Psoas muscle (tissue), 7 donors: ENCODE measurements at regions not wholly inside any gene's neighbourhood (a gene's known extent, or its start where the extent isn't known, plus 50 kb on each side); places are given as distances from the start of the nearest gene placed in this dataset.

Experiments used
- ATAC-seq, 4 donors: fragments of 200-7000 bp; cut with Tn5 transposase; one replicate each; pipeline ENCODE4 v1.9.1; 2020; ENCODE audit warnings: moderate library complexity in 3 of 4, mild to moderate bottlenecking in 2 of 4
- DNase-seq, 2 donors: peaks; one replicate each; pipeline ENCODE4 v3.0.0-alpha.2; 2020
- H3K27ac ChIP-seq: fragments of 200-600 bp; one replicate; pipeline ENCODE4 v1.8.0; 2022
- H3K27me3 ChIP-seq, 3 donors: fragments of 200-600 bp in 1 of 3; one replicate each; pipeline versions ENCODE4 v1.6.1 to v1.8.0; 2013 to 2022; ENCODE audit warnings: low read length in 2 of 3, mild to moderate bottlenecking in 2 of 3, moderate library complexity in 1 of 3; ENCODE audit not compliant: insufficient read depth in 3 of 3
- H3K36me3 ChIP-seq, 2 donors: fragments of 200-600 bp in 1 of 2; one replicate each; pipeline versions ENCODE4 v1.6.1 to v1.8.0; 2013 to 2022; ENCODE audit warnings: low read depth in 1 of 2, mild to moderate bottlenecking in 1 of 2, moderate library complexity in 1 of 2; ENCODE audit not compliant: insufficient read depth in 1 of 2
- H3K4me1 ChIP-seq: fragments of 200-600 bp; one replicate; pipeline ENCODE4 v1.8.0; 2022
- H3K4me3 ChIP-seq: fragments of 200-600 bp; one replicate; pipeline ENCODE4 v1.8.0; 2022; ENCODE audit warnings: mild to moderate bottlenecking
- H3K9me3 ChIP-seq: fragments of 200-600 bp; one replicate; pipeline ENCODE4 v1.8.0; 2022
- CTCF ChIP-seq: fragments of 200-600 bp; IDR thresholded peaks from one replicate; pipeline ENCODE4 v1.8.0; 2022; ENCODE audit warnings: antibody characterized with exemption
- WGBS, 3 donors: extraction: QIAGEN DNeasy Blood & Tissue Kit; methylation state at CpG; one replicate each; pipeline versions ENCODE4 v1.1.6 to v1.1.7; 2013; 5-methylcytosine and 5-hydroxymethylcytosine counted together
- intact Hi-C, 2 donors: fragments of 100-400 bp; cut with DNase I; formaldehyde crosslinking; loops; one replicate each; pipeline versions ENCODE4 v1.11.0 to v1.14.2; 2022
- donor health status: healthy with polysubstance abuse.
- donor health status: DM: no; HTN: no; CAD: no; lungs with moderate emphysema.
- donor health status: Bipolar disorder and iron deficiency.
- donor health status: healthy.
- donor health status: DM: yes; HTN: yes; CAD: no.
- donor health status: DM: no; HTN: no; CAD: no.
- donor health status: DM: yes; HTN: yes; CAD: no.

GRCh38 chr15:31537770-31538592 is 211.3 kb downstream of the KLF13 start:
- TF ChIP-seq CTCF, result no peak
- 62 to 74% (median 63%) methylated on average over 14 of the region's 14 CpGs for WGBS, 3 donors
- H3K4me1 ChIP-seq, result no peaks in the 10 kb centered on the region
- intact Hi-C loops, result no loop called here
- ATAC-seq, result no peak
- no peak overlapping the region for H3K27ac ChIP-seq
- H3K36me3 ChIP-seq, result no peaks in the 10 kb centered on the region
- no peaks in the 10 kb centered on the region for H3K9me3 ChIP-seq
- no peaks in the 10 kb centered on the region for H3K27me3 ChIP-seq
- peak in 1 of 2 donors; percentile 27 for DNase-seq
- H3K4me3 ChIP-seq, result no peak overlapping the region

GRCh38 chr15:31540633-31541032 is 214.0 kb downstream of the KLF13 start:
- Histone ChIP-seq H3K4me1 (no peaks in the 10 kb centered on the region), H3K27ac (no peak overlapping the region), H3K36me3 (no peaks in the 10 kb centered on the region), H3K9me3 (no peaks in the 10 kb centered on the region), H3K27me3 (no peaks in the 10 kb centered on the region), H3K4me3 (no peak overlapping the region)
- DNase-seq (no peak), ATAC-seq (no peak)
- intact Hi-C loops, result no loop called here
- TF ChIP-seq CTCF, result no peak
- 96 to 98% (median 97%) methylated on average over 2 of the region's 2 CpGs for WGBS, 3 donors

GRCh38 chr15:31544361-31544760 is 217.7 kb downstream of the KLF13 start:
- intact Hi-C loops, result no loop called here
- no peaks in the 10 kb centered on the region for H3K9me3 ChIP-seq
- DNase-seq (no peak), ATAC-seq (no peak)
- no peak overlapping the region for H3K27ac ChIP-seq
- no peak for TF ChIP-seq CTCF
- H3K36me3 ChIP-seq, result no peaks in the 10 kb centered on the region
- no peaks in the 10 kb centered on the region for H3K27me3 ChIP-seq
- H3K4me1 ChIP-seq, result no peaks in the 10 kb centered on the region
- H3K4me3 ChIP-seq, result no peak overlapping the region

- ATAC-seq, result no peak
- intact Hi-C loops, result no loop called here
- no peak for TF ChIP-seq CTCF
Observed at GRCh38 chr15:31545257-31545656, 218.6 kb downstream of the KLF13 start.

More at GRCh38 chr15:31545257-31545656, 218.6 kb downstream of the KLF13 start:
- Histone ChIP-seq H3K27ac (no peak overlapping the region), H3K4me1 (no peaks in the 10 kb centered on the region), H3K4me3 (no peak overlapping the region), H3K9me3 (no peaks in the 10 kb centered on the region), H3K36me3 (no peaks in the 10 kb centered on the region), H3K27me3 (no peaks in the 10 kb centered on the region)
- DNase-seq, result no peak
